PC-9 (cell line): ENCODE measurements at regions not wholly inside any gene's neighbourhood (a gene's known extent, or its start where the extent isn't known, plus 50 kb on each side); places are given as distances from the start of the nearest gene placed in this dataset.

Source experiments
- EZH2 ChIP-seq: fragments of 200-600 bp; sonication (generic); IDR thresholded peaks from 2 replicates; pipeline ENCODE4 v1.8.0; 2017; ENCODE audit warnings: antibody characterized with exemption, low read depth
- TF ChIP-seq, protein P1 (sequence below): fragments of 200-600 bp; sonication (generic); conservative IDR thresholded peaks from 2 replicates; pipeline ENCODE4 v1.6.1; 2017; ENCODE audit warnings: mixed run types, antibody characterized with exemption, mild to moderate bottlenecking, moderate library complexity

DNA sequence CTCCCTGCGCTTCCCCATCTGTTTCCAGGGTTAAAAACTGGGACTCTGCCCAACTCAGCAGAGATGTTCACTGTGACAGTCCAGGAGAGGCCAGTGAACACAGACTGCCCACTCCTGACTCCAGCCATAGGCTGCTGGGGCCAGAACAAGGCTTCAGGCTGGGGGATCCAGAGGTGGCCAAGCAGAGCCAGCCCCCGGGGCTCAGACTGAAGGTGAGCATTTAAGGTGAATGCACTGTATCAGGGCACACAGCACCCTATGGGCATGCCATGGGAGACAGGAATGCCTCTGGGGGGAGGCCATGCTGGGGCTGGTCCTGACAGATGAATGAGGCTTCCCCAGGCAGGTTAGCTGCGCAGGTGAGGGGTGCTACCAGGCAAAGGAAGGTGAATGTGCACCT lies 96.4 kb downstream of the TUBA3C start:
- TF ChIP-seq, protein P1, sequence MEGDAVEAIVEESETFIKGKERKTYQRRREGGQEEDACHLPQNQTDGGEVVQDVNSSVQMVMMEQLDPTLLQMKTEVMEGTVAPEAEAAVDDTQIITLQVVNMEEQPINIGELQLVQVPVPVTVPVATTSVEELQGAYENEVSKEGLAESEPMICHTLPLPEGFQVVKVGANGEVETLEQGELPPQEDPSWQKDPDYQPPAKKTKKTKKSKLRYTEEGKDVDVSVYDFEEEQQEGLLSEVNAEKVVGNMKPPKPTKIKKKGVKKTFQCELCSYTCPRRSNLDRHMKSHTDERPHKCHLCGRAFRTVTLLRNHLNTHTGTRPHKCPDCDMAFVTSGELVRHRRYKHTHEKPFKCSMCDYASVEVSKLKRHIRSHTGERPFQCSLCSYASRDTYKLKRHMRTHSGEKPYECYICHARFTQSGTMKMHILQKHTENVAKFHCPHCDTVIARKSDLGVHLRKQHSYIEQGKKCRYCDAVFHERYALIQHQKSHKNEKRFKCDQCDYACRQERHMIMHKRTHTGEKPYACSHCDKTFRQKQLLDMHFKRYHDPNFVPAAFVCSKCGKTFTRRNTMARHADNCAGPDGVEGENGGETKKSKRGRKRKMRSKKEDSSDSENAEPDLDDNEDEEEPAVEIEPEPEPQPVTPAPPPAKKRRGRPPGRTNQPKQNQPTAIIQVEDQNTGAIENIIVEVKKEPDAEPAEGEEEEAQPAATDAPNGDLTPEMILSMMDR, result no peak
- TF ChIP-seq EZH2, result no peak
